K562 (cell line): ENCODE measurements at regions not wholly inside any gene's neighbourhood (a gene's known extent, or its start where the extent isn't known, plus 50 kb on each side); places are given as distances from the start of the nearest gene placed in this dataset.
A peak's percentile ranks its signal among the peaks of the same experiment; 100 is the strongest.

ENCODE experiments used
- BRCA1 ChIP-seq, 2 experiments: fragments of 450-650 bp in 1 of 2; sonication (generic) in 1 of 2; formaldehyde crosslinking in 1 of 2; IDR thresholded peaks; 2 replicates each; pipeline versions ENCODE4 v1.5.0 to v1.6.1; 2017 to 2020; ENCODE audit warnings: mild to moderate bottlenecking in 1 of 2, missing genetic modification reagents in 1 of 2
- CCNT2 ChIP-seq: IDR thresholded peaks from 2 replicates; pipeline ENCODE4 v1.6.1; 2011; ENCODE audit warnings: borderline replicate concordance, low read depth, mild to moderate bottlenecking, moderate library complexity, mixed read lengths, low read length; ENCODE audit not compliant: insufficient read length; ENCODE audit errors: extremely low read depth
- CEBPB ChIP-seq: fragments of 450-650 bp; IDR thresholded peaks from 2 replicates; pipeline ENCODE4 v1.6.1; 2016; ENCODE audit warnings: missing genetic modification characterization, missing compliant biosample characterization
- CHD4 ChIP-seq: fragments of 200-600 bp; sonication (generic); IDR thresholded peaks from 3 replicates; pipeline ENCODE4 v1.6.1; 2012; ENCODE audit warnings: low read depth, mild to moderate bottlenecking, mixed read lengths, low read length, inconsistent platforms; ENCODE audit not compliant: insufficient read depth, insufficient replicate concordance, poor library complexity, severe bottlenecking
- CREB3 ChIP-seq: fragments of 450-650 bp; conservative IDR thresholded peaks from 2 replicates; pipeline ENCODE4 v1.6.1; 2016; ENCODE audit warnings: missing genetic modification characterization, low read depth, mild to moderate bottlenecking, missing compliant biosample characterization, moderate library complexity
- CTCF ChIP-seq, 3 experiments: IDR thresholded peaks in 2 of 3; conservative IDR thresholded peaks in 1 of 3; 2 replicates each; pipeline ENCODE4 v1.5.1; 2011 to 2012; ENCODE audit warnings: low read length in 3 of 3, mild to moderate bottlenecking in 3 of 3, control low read depth in 2 of 3, improper control_type of control experiment in 1 of 3, inconsistent platforms in 1 of 3, low read depth in 1 of 3, mixed read lengths in 1 of 3, moderate library complexity in 1 of 3; ENCODE audit not compliant: insufficient read depth in 2 of 3
- FOSL1 ChIP-seq: fragments of 200-800 bp; sonication (Bioruptor generic); conservative IDR thresholded peaks from 2 replicates; pipeline ENCODE4 v1.6.1; 2016; ENCODE audit warnings: missing genetic modification characterization, missing compliant biosample characterization
- HMG20B ChIP-seq: fragments of 250-450 bp; sonication (Bioruptor Pico); IDR thresholded peaks from 2 replicates; pipeline ENCODE4 v1.5.0; 2021; ENCODE audit warnings: mild to moderate bottlenecking
- KHSRP ChIP-seq: fragments of 450-650 bp; IDR thresholded peaks from 2 replicates; pipeline ENCODE4 v1.6.1; 2017
- L3MBTL2 ChIP-seq: fragments of 450-650 bp; IDR thresholded peaks from 2 replicates; pipeline ENCODE4 v1.6.1; 2016; ENCODE audit warnings: mild to moderate bottlenecking, moderate library complexity
- MTA1 ChIP-seq: fragments of 450-650 bp; IDR thresholded peaks from 2 replicates; pipeline ENCODE4 v1.6.1; 2017; ENCODE audit warnings: borderline replicate concordance
- NELFE ChIP-seq: IDR thresholded peaks from 2 replicates; pipeline ENCODE4 v1.6.1; 2011; ENCODE audit warnings: mild to moderate bottlenecking; ENCODE audit not compliant: insufficient read depth, insufficient read length
- NR2F6 ChIP-seq: fragments of 450-650 bp; formaldehyde crosslinking; IDR thresholded peaks from 2 replicates; pipeline ENCODE4 v1.4.0; 2020; ENCODE audit warnings: mild to moderate bottlenecking
- NR4A1 ChIP-seq, 2 experiments: fragments of 250-450 bp in 1 of 2; fragments of 450-650 bp in 1 of 2; sonication (Bioruptor Pico) in 1 of 2; IDR thresholded peaks; 2 replicates each; pipeline versions ENCODE4 v1.4.0 to v1.6.1; 2016 to 2020; ENCODE audit warnings: mild to moderate bottlenecking in 2 of 2, missing compliant biosample characterization in 1 of 2, missing genetic modification characterization in 1 of 2, moderate library complexity in 1 of 2
- TBL1XR1 ChIP-seq, 2 experiments: IDR thresholded peaks; 2 replicates each; pipeline ENCODE4 v1.6.1; 2012; ENCODE audit warnings: improper control_type of control experiment in 2 of 2, low read length in 2 of 2, mild to moderate bottlenecking in 1 of 2
- TFAM ChIP-seq: fragments of 250-450 bp; sonication (Bioruptor Pico); conservative IDR thresholded peaks from 2 replicates; pipeline ENCODE4 v1.5.0; 2021; ENCODE audit warnings: mild to moderate bottlenecking, moderate library complexity
- THRA ChIP-seq: fragments of 450-650 bp; IDR thresholded peaks from 2 replicates; pipeline ENCODE4 v1.6.1; 2017; ENCODE audit warnings: mild to moderate bottlenecking, moderate library complexity
- ZNF354B ChIP-seq: fragments of 250-450 bp; sonication (Bioruptor Pico); IDR thresholded peaks from 2 replicates; pipeline ENCODE4 v1.4.0; 2020
- ZNF398 ChIP-seq: fragments of 250-450 bp; sonication (Bioruptor Pico); IDR thresholded peaks from 2 replicates; pipeline ENCODE4 v1.8.0; 2021; ENCODE audit warnings: moderate library complexity, mild to moderate bottlenecking, inconsistent platforms
- ZNF436 ChIP-seq: fragments of 250-450, 450-650 bp; sonication (Bioruptor Pico); formaldehyde crosslinking; IDR thresholded peaks from 2 replicates; pipeline ENCODE4 v1.7.0; 2020; ENCODE audit warnings: mild to moderate bottlenecking
- ZNF717 ChIP-seq: fragments of 250-450 bp; sonication (Bioruptor Pico); IDR thresholded peaks from 2 replicates; pipeline ENCODE4 v1.5.0; 2021

GRCh38 chr1:168381850-168382249 is 101.2 kb downstream of the TBX19 start (continued):
- TF ChIP-seq CHD4 (peak; percentile 41), L3MBTL2 (no peak), FOSL1 (tag) (no peak), MTA1 (no peak), CEBPB (tag) (peak; percentile 34; the same call in 1 of the 2 replicates), NR2F6 (CRISPR knock-in tag) (no peak), TBL1XR1 (IDR thresholded peaks at IDR 0.05; ENCODE audit: low read length in 2 of 2) (no peak), ZNF354B (no peak), KHSRP (no peak), ZNF717 (no peak), ZNF398 (no peak), ZNF436 (no peak), BRCA1 (IDR thresholded peaks at IDR 0.05) (no peak), BRCA1 (CRISPR knock-in tag; IDR thresholded peaks at IDR 0.05) (no peak), NELFE (no peak), CCNT2 (no peak), NR4A1 (CRISPR knock-in tag; IDR thresholded peaks at IDR 0.05) (no peak), NR4A1 (tag; IDR thresholded peaks at IDR 0.05) (no peak), THRA (no peak), TFAM (CRISPR knock-in tag) (no peak), CTCF (IDR thresholded peaks at IDR 0.05 in 2 of 3, conservative IDR thresholded peaks at IDR 0.05 in 1 of 3; ENCODE audit: insufficient read depth in 2 of 3, low read depth in 1 of 3, low read length in 3 of 3) (peak in 2 of 3 experiments; percentile 25 to 54; a peak in 3 of 6 replicates), CREB3 (no peak), HMG20B (CRISPR knock-in tag) (no peak)
- TF ChIP-seq, all 486 proteins: peak for 4
